Ishikawa (cell line): ENCODE measurements at regions not wholly inside any gene's neighbourhood (a gene's known extent, or its start where the extent isn't known, plus 50 kb on each side); places are given as distances from the start of the nearest gene placed in this dataset.

Source experiments
- CEBPB ChIP-seq: IDR thresholded peaks from 2 replicates; pipeline ENCODE4 v1.6.1; 2012
- CREB1 ChIP-seq: IDR thresholded peaks from 2 replicates; pipeline ENCODE4 v1.6.1; 2012; ENCODE audit warnings: low read depth
- EGR1 ChIP-seq: IDR thresholded peaks from 2 replicates; pipeline ENCODE4 v1.6.1; 2012
- EP300 ChIP-seq: IDR thresholded peaks from 2 replicates; pipeline ENCODE4 v1.6.1; 2012; ENCODE audit warnings: borderline replicate concordance
- FOXM1 ChIP-seq: IDR thresholded peaks from 2 replicates; pipeline ENCODE4 v1.6.1; 2012; ENCODE audit warnings: low read depth, borderline replicate concordance
- NFIC ChIP-seq: IDR thresholded peaks from 2 replicates; pipeline ENCODE4 v1.6.1; 2012
- RAD21 ChIP-seq: IDR thresholded peaks from 2 replicates; pipeline ENCODE4 v1.6.1; 2012; ENCODE audit warnings: low read depth
- TAF1 ChIP-seq: IDR thresholded peaks from 2 replicates; pipeline ENCODE4 v1.6.1; 2012; ENCODE audit warnings: low read depth, mild to moderate bottlenecking
- TCF12 ChIP-seq: IDR thresholded peaks from 2 replicates; pipeline ENCODE4 v1.6.1; 2012; ENCODE audit warnings: low read depth
- TEAD4 ChIP-seq: IDR thresholded peaks from 2 replicates; pipeline ENCODE4 v1.6.1; 2012
- YY1 ChIP-seq: IDR thresholded peaks from 2 replicates; pipeline ENCODE4 v1.6.1; 2012; ENCODE audit warnings: low read depth
- ZBTB7A ChIP-seq: IDR thresholded peaks from 2 replicates; pipeline ENCODE4 v1.6.1; 2012; ENCODE audit warnings: low read depth
- TF ChIP-seq, protein P1 (sequence below): IDR thresholded peaks from 2 replicates; pipeline ENCODE4 v1.6.1; 2012; ENCODE audit warnings: low read depth, mild to moderate bottlenecking
- TF ChIP-seq, protein P2 (sequence below): IDR thresholded peaks from 2 replicates; pipeline ENCODE4 v1.6.1; 2012
- TF ChIP-seq, protein P3 (sequence below): IDR thresholded peaks from 2 replicates; pipeline ENCODE4 v1.6.1; 2012

DNA sequence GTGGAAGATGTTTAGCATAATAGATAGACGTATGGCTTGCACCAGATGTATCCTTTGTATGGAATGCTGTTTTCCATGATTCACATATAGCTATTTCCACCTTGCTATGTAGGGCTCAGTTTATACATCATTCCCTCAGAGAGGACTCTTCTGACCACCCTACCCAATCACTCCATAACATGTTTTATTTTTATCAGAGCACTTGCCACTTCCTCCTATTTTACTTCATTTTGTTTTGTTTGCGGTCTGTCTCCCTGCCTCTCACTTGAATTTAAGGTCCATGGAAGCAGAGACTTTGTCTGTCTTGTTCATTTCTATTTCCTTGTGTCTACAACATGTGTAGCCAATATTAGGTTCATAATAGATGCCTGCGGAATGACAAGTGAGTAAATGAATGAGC lies 266.9 kb upstream of the CITED2 start:
- no peak for TF ChIP-seq TEAD4
- TF ChIP-seq YY1: no peak
- TF ChIP-seq TCF12: no peak
- TF ChIP-seq RAD21: no peak
- TF ChIP-seq EP300: no peak
- TF ChIP-seq CEBPB: no peak
- no peak for TF ChIP-seq EGR1
- no peak for TF ChIP-seq NFIC
- no peak for TF ChIP-seq FOXM1
- TF ChIP-seq TAF1: no peak
- no peak for TF ChIP-seq ZBTB7A
- TF ChIP-seq, protein P1, sequence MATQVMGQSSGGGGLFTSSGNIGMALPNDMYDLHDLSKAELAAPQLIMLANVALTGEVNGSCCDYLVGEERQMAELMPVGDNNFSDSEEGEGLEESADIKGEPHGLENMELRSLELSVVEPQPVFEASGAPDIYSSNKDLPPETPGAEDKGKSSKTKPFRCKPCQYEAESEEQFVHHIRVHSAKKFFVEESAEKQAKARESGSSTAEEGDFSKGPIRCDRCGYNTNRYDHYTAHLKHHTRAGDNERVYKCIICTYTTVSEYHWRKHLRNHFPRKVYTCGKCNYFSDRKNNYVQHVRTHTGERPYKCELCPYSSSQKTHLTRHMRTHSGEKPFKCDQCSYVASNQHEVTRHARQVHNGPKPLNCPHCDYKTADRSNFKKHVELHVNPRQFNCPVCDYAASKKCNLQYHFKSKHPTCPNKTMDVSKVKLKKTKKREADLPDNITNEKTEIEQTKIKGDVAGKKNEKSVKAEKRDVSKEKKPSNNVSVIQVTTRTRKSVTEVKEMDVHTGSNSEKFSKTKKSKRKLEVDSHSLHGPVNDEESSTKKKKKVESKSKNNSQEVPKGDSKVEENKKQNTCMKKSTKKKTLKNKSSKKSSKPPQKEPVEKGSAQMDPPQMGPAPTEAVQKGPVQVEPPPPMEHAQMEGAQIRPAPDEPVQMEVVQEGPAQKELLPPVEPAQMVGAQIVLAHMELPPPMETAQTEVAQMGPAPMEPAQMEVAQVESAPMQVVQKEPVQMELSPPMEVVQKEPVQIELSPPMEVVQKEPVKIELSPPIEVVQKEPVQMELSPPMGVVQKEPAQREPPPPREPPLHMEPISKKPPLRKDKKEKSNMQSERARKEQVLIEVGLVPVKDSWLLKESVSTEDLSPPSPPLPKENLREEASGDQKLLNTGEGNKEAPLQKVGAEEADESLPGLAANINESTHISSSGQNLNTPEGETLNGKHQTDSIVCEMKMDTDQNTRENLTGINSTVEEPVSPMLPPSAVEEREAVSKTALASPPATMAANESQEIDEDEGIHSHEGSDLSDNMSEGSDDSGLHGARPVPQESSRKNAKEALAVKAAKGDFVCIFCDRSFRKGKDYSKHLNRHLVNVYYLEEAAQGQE: no peak
- no peak for TF ChIP-seq CREB1
- TF ChIP-seq, protein P2, sequence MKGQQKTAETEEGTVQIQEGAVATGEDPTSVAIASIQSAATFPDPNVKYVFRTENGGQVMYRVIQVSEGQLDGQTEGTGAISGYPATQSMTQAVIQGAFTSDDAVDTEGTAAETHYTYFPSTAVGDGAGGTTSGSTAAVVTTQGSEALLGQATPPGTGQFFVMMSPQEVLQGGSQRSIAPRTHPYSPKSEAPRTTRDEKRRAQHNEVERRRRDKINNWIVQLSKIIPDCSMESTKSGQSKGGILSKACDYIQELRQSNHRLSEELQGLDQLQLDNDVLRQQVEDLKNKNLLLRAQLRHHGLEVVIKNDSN: no peak
- TF ChIP-seq, protein P3, sequence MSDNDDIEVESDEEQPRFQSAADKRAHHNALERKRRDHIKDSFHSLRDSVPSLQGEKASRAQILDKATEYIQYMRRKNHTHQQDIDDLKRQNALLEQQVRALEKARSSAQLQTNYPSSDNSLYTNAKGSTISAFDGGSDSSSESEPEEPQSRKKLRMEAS: no peak

DNA sequence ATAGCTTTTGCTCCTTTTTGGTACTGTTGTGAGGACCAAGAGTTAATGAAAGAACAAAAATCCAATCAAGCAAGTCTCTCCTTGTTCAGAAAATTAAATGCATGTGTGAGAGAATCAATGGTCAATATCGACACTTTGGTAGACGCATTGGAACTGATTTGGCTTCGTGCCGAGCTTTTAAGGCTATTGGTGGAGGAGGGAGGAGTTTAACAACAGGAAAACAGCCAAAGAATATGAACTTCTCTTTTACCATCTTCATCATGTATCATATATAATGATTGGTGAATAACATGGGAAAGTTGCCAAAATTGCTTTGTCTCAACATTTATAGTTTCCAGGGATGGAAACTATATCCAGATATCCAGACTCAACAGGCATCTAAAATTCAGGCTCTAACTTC lies 266.5 kb upstream of the CITED2 start:
- TF ChIP-seq RAD21: no peak
- TF ChIP-seq YY1: no peak
- TF ChIP-seq, protein P3: no peak
- no peak for TF ChIP-seq TCF12
- no peak for TF ChIP-seq EP300
- TF ChIP-seq TEAD4: no peak
- TF ChIP-seq TAF1: no peak
- TF ChIP-seq NFIC: no peak
- TF ChIP-seq, protein P1: no peak
- no peak for TF ChIP-seq EGR1
- no peak for TF ChIP-seq CEBPB

DNA sequence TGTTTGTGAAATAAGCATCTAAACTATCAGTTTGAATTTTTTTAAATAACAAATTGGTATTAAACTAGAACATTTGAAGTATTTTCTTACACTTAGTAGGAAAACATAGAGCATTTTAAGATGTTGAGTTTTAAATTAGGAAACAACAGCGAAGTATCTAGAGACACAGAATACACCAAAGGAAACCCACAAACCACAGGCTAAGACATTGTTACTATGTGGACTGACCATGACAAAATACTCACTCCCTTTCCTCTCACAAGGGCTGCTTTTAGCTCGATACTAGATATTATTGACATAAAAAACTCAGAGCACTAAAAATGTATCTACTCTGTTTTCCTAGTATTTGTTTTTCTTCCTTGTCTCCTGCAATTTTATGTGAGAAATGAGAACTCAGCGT lies 266.0 kb upstream of the CITED2 start:
- TF ChIP-seq, protein P2: no peak
- TF ChIP-seq EP300 (no peak), RAD21 (no peak), TCF12 (no peak), CREB1 (no peak), YY1 (no peak)
- TF ChIP-seq, protein P1: no peak

DNA sequence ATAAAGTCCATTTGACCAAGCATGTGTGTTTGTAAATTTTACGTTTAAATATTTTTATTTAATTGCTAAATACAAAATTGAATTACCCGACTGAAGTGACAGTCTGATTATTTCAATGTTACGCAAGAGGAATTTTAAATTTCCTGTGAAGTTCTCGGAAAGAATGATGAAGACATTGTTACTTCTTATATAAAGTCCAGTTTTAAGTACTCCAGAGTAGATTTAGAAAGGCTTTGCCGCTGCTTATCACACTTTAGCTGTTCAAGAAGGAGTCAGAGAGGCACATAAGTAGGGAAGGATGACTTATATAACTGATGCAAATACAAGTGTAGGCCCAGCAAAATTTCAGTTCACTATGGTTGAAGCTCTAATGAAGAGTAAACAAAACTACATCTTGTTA lies 265.1 kb upstream of the CITED2 start:
- no peak for TF ChIP-seq YY1

DNA sequence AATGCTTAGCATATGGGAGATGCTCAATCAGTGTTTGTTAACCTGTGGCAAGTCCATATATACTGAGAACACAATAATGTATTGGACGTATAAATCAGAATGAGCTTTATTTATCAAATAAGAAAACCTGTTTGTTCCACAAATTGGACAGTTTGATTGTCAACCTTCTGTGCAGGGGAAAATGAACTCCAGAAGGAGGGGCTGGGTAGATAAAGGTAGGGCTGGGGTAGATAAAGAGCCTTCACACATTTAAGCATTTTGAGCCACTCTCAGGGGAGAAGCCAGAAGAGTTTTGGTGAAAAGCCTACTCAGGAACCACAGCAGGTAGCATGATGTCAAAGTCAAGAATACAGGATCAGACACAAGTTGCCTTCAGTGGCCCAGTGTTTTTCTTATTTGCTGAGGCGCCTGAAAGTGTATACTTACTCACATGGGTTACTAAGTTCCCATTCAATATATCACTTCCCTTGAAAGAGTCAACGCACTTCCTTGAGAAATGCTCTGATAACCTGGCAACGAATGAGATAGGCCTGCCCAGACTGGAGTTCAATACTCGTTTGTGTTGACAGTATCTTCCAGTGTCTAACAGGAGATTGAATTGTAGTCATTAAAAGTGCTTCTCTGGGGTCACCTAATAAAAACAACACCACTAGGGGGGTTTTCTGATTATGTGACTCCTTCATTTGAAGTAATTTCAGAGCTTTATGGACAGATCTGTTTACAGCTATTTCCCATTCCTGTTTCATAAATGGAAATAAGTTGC lies 263.9 kb upstream of the CITED2 start:
- TF ChIP-seq EP300 (no peak), RAD21 (no peak), NFIC (no peak), CEBPB (no peak)
- TF ChIP-seq, protein P2: no peak
